ENCODE measurements at regions not wholly inside any gene's neighbourhood (a gene's known extent, or its start where the extent isn't known, plus 50 kb on each side); places are given as distances from the start of the nearest gene placed in this dataset.

DNA sequence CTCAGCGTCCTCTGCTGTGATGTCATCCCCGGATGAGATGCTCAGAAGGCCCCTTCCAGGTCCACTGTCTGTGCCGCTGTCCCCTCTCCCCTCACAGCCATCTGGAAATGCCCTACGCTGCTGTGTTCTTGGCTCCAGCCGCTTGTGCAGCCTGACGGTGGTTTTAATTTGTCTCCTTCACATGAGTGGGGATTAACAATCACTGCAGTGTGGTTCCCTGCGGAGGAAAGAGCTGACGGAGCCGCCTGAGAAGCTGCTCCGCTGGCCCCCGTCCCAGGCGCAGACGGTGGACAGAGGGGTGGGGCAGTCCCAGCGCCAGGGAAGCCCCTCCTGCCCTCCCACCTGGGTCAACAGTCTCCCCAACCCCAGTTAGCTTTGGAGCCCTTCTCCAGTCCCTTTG, 67.5 kb upstream of the PHF21B start:
- no peak for DNase-seq (ENCODE audit: low read depth, low spot score)
- H3K4me3 ChIP-seq, result no peak overlapping the region
- no peaks in the 10 kb centered on the region for H3K36me3 ChIP-seq (ENCODE audit: insufficient read depth, low read length)
- H3K9me3 ChIP-seq (ENCODE audit: low read depth, low read length), result no peaks in the 10 kb centered on the region
- TF ChIP-seq FOXP2 (optimal IDR thresholded peaks at IDR 0.05; ENCODE audit: control extremely low read depth, extremely low read length, insufficient read depth) (no peak), EZH2 (IDR thresholded peaks at IDR 0.05) (no peak), POLR2AphosphoS5 (IDR thresholded peaks at IDR 0.05; ENCODE audit: borderline replicate concordance, low read depth, low read length) (no peak)
- no peak overlapping the region for H3K27ac ChIP-seq
- H3K9ac ChIP-seq (ENCODE audit: insufficient read length), result no peak overlapping the region

DNA sequence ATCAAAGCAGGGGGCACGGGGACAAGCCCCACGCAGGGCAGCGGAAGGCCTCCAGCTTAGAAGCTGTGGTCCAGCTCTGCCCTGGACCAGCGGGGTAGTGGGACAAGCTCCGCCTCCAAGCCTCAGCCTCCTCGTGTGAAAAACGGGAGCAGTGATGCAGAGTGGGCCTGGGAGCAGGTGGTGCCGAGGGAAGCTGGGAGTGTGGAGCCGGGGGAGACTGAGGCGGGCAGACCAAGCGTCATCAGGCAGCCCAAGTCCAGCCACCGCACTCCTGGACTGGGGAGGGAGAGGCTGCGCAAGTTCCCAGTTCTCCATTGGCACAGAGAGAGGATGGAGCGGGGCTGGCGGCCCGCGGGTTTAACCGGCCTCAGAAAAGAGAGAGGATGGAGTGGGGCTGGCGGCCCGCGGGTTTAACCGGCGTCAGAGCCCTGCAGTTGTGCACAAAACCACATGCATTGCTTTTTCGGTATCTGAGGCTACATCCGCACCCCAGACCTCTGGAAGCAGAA, 68.1 kb upstream of the PHF21B start:
- TF ChIP-seq POLR2AphosphoS5 (IDR thresholded peaks at IDR 0.05; ENCODE audit: borderline replicate concordance, low read depth, low read length) (no peak), FOXP2 (optimal IDR thresholded peaks at IDR 0.05; ENCODE audit: control extremely low read depth, extremely low read length, insufficient read depth) (no peak), EZH2 (IDR thresholded peaks at IDR 0.05) (no peak)
- Histone ChIP-seq H3K4me3 (no peak overlapping the region), H3K9me3 (ENCODE audit: low read depth, low read length) (no peaks in the 10 kb centered on the region), H3K9ac (ENCODE audit: insufficient read length) (no peak overlapping the region), H3K27ac (no peak overlapping the region), H3K36me3 (ENCODE audit: insufficient read depth, low read length) (no peaks in the 10 kb centered on the region)
- DNase-seq (ENCODE audit: low read depth, low spot score), result no peak

DNA sequence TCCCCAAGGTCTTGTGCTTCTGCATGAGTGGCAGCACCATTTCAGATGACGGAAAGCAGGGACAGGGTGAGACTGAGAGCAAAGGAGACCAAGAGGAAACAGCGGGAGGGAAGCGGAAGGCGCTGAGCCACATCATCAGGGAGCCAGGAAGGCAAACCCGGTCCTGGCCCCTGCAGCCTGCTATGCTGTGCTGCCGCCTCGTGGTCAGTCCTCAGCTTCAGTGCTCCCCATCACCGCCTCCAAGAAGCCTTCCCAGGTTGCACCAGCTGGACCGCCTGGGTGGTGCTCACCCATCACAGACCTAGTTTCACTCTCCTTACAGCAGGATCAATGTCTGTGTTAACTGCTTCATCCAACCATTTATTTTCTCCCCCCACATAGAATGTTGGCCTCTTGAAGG, 73.0 kb upstream of the PHF21B start:
- DNase-seq (ENCODE audit: low read depth, low spot score), result no peak
- no peaks in the 10 kb centered on the region for H3K9me3 ChIP-seq (ENCODE audit: low read depth, low read length)
- TF ChIP-seq EZH2 (IDR thresholded peaks at IDR 0.05) (no peak), POLR2AphosphoS5 (IDR thresholded peaks at IDR 0.05; ENCODE audit: borderline replicate concordance, low read depth, low read length) (no peak), FOXP2 (optimal IDR thresholded peaks at IDR 0.05; ENCODE audit: control extremely low read depth, extremely low read length, insufficient read depth) (no peak)
- no peaks in the 10 kb centered on the region for H3K36me3 ChIP-seq (ENCODE audit: insufficient read depth, low read length)
- no peak overlapping the region for H3K9ac ChIP-seq (ENCODE audit: insufficient read length)
- H3K27ac ChIP-seq, result no peak overlapping the region
- H3K4me3 ChIP-seq, result no peak overlapping the region

DNA sequence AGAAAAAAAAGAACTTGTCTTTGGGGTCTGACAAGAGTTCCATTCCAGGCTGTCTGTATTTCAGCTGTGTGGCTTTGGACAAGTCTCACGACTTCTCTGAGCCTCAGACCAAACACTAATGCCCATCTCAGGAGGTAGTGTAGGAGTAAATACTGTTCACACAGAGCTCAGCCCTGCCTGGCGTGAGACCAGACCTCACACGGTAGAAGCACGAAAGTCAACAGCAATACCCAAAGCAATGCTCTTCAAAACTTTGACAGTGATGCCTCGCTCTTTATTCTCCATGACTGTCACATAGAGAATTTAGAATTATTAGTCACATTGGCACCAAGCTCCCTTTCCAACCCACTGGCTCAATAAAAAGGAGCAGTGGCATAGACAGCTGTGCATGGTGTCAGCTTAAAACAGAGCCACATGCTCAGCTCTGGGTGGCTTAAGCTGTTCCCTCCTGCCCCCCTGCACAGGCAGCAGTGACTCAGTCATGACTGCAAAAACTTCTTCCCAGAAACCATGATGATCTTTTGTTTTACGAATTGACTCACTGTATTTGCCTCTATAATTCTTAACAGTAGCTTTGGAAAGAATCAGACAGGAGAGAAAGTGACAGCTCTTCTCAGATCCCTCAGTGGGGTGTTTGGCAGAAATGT, 74.0 kb upstream of the PHF21B start:
- DNase-seq (ENCODE audit: low read depth, low spot score), result no peak
- TF ChIP-seq EZH2 (IDR thresholded peaks at IDR 0.05), result no peak
- TF ChIP-seq FOXP2 (optimal IDR thresholded peaks at IDR 0.05; ENCODE audit: control extremely low read depth, extremely low read length, insufficient read depth), result no peak
- TF ChIP-seq POLR2AphosphoS5 (IDR thresholded peaks at IDR 0.05; ENCODE audit: borderline replicate concordance, low read depth, low read length), result no peak
- no peak overlapping the region for H3K27ac ChIP-seq
- no peaks in the 10 kb centered on the region for H3K36me3 ChIP-seq (ENCODE audit: insufficient read depth, low read length)
- no peaks in the 10 kb centered on the region for H3K9me3 ChIP-seq (ENCODE audit: low read depth, low read length)
- no peak overlapping the region for H3K4me3 ChIP-seq
- H3K9ac ChIP-seq (ENCODE audit: insufficient read length), result no peak overlapping the region

DNA sequence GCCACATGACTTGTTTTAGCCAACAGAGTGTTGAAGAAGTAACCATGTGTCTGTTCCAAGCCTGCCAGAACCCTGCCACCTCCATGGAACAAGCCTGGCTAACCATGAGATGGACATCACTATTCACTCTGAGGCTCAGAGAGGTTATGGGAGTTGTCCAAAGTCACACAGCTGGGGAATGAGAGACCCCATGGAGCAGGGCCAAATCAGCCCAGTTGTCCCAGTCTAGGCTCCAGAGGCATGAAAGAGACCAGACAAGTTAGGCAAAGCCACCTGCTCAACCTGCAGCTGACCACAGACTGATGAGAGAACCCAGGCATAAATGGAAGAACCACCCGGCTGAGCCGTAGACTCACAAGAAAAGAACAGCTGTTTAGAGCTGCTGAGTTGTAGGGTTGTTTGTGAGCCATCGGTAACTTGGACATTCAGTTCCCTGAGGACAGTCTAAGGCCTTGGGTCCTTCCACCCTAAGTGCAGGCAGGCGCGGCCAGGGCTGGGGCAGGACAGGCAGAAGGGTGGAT, 74.7 kb upstream of the PHF21B start:
- H3K9me3 ChIP-seq (ENCODE audit: low read depth, low read length), result no peaks in the 10 kb centered on the region
- no peak overlapping the region for H3K27ac ChIP-seq
- DNase-seq (ENCODE audit: low read depth, low spot score), result no peak
- no peak overlapping the region for H3K4me3 ChIP-seq
- no peaks in the 10 kb centered on the region for H3K36me3 ChIP-seq (ENCODE audit: insufficient read depth, low read length)
- TF ChIP-seq POLR2AphosphoS5 (IDR thresholded peaks at IDR 0.05; ENCODE audit: borderline replicate concordance, low read depth, low read length) (no peak), FOXP2 (optimal IDR thresholded peaks at IDR 0.05; ENCODE audit: control extremely low read depth, extremely low read length, insufficient read depth) (no peak), EZH2 (IDR thresholded peaks at IDR 0.05) (no peak)
- no peak overlapping the region for H3K9ac ChIP-seq (ENCODE audit: insufficient read length)

DNA sequence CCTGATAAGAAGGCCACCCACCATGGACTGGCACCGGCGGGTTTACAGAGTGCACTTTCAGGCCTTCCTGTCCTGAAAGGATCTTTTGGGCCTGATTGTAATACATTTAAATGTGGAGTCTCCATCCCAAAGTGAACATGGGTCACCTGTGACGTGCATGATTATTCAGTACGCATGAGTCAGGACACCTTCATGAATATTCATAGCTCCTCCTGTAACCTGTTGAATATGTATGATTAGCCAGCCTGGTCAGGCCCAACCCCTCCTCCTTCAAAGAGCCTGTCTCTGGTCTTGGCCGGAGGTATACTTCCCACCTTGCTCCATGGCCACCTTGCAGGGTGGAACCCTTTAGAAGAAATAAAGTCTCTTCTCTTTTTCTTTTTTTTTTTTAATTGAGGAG, 75.9 kb upstream of the NUP50 start:
- H3K36me3 ChIP-seq (ENCODE audit: insufficient read depth, low read length), result no peaks in the 10 kb centered on the region
- DNase-seq (ENCODE audit: low read depth, low spot score), result no peak
- no peaks in the 10 kb centered on the region for H3K9me3 ChIP-seq (ENCODE audit: low read depth, low read length)
- TF ChIP-seq POLR2AphosphoS5 (IDR thresholded peaks at IDR 0.05; ENCODE audit: borderline replicate concordance, low read depth, low read length) (no peak), FOXP2 (optimal IDR thresholded peaks at IDR 0.05; ENCODE audit: control extremely low read depth, extremely low read length, insufficient read depth) (no peak), EZH2 (IDR thresholded peaks at IDR 0.05) (no peak)
- H3K9ac ChIP-seq (ENCODE audit: insufficient read length), result no peak overlapping the region
- no peak overlapping the region for H3K4me3 ChIP-seq
- H3K27ac ChIP-seq, result no peak overlapping the region

DNA sequence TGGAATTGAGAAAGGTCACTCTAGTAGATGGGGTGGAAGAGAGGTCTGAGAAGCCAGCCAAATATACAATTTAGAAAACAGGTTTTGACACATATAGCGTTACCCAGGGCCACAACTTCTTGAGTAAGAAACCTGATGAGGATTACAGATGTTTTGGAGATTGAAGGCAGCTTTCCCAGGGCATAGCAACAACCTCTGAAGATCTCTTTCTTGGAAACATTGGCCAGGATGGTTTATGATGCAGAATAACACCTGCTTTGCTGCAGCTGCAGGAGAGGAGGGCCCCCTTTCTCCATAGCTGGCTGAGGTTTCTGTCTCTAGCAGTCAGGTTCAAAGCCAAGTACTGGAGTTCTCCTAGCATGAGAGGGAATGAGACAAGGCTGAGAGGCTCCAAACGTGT, 75.1 kb upstream of the NUP50 start:
- Histone ChIP-seq H3K27ac (no peak overlapping the region), H3K36me3 (ENCODE audit: insufficient read depth, low read length) (no peaks in the 10 kb centered on the region)
- no peak for DNase-seq (ENCODE audit: low read depth, low spot score)

DNA sequence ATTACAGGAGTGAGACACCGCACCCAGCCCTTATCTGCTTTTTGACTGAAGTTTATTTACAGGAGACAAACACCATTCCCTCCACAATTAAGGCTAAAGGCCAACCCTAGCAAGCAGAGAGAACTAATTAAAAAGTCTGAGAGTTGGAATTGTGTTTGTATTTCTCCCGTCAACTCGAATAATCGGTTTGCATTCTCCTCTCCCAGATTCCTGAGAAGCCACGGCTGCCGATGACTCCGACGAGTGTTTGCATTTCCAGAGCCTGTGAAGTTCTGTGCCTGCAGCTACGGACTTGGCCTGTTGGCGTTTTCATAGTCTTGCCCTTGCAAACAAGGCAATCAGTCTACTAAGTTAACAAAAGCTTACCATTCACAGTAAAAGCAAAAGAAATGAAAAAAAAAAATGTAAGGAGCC, 73.2 kb upstream of the NUP50 start:
- no peak for DNase-seq (ENCODE audit: low read depth, low spot score)
- Histone ChIP-seq H3K9ac (ENCODE audit: insufficient read length) (no peak overlapping the region), H3K36me3 (ENCODE audit: insufficient read depth, low read length) (no peaks in the 10 kb centered on the region), H3K27ac (no peak overlapping the region), H3K4me3 (no peak overlapping the region), H3K9me3 (ENCODE audit: low read depth, low read length) (no peaks in the 10 kb centered on the region)
- no peak for TF ChIP-seq POLR2AphosphoS5 (IDR thresholded peaks at IDR 0.05; ENCODE audit: borderline replicate concordance, low read depth, low read length)
- TF ChIP-seq EZH2 (IDR thresholded peaks at IDR 0.05), result no peak
- TF ChIP-seq FOXP2 (optimal IDR thresholded peaks at IDR 0.05; ENCODE audit: control extremely low read depth, extremely low read length, insufficient read depth), result no peak

More for the DNA sequence above, 75.1 kb upstream of the NUP50 start:
- Histone ChIP-seq H3K9ac (ENCODE audit: insufficient read length) (no peak overlapping the region), H3K9me3 (ENCODE audit: low read depth, low read length) (no peaks in the 10 kb centered on the region), H3K4me3 (no peak overlapping the region)
- no peak for TF ChIP-seq POLR2AphosphoS5 (IDR thresholded peaks at IDR 0.05; ENCODE audit: borderline replicate concordance, low read depth, low read length)
- no peak for TF ChIP-seq EZH2 (IDR thresholded peaks at IDR 0.05)
- no peak for TF ChIP-seq FOXP2 (optimal IDR thresholded peaks at IDR 0.05; ENCODE audit: control extremely low read depth, extremely low read length, insufficient read depth)
